NCI-H226 (cell line): ENCODE measurements at regions not wholly inside any gene's neighbourhood (a gene's known extent, or its start where the extent isn't known, plus 50 kb on each side); places are given as distances from the start of the nearest gene placed in this dataset.
"Not testable (repeated sequence)": the region's sequence is repeated elsewhere in the genome, so short reads cannot be mapped to it uniquely, and the experiment has no call there.

ENCODE experiments used
- DNase-seq: peaks from one replicate; pipeline ENCODE4 v3.0.0-alpha.2; 2015

GRCh38 chr10:70991140-70992124 is 103.1 kb upstream of the PCBD1 start:
- DNase-seq: no peak

GRCh38 chr10:70992436-70992835 is 104.1 kb upstream of the PCBD1 start:
- DNase-seq: no peak

GRCh38 chr10:70993051-70993450 is 104.7 kb upstream of the PCBD1 start:
- DNase-seq: no peak

- DNase-seq: no peak
Observed at GRCh38 chr10:70996549-70996948, 108.2 kb upstream of the PCBD1 start.

GRCh38 chr10:70997236-70997635 is 108.9 kb upstream of the PCBD1 start:
- no peak for DNase-seq

- no peak for DNase-seq
Observed at GRCh38 chr10:70998086-70998485, 109.7 kb upstream of the PCBD1 start.

- DNase-seq: no peak
Observed at GRCh38 chr10:71001470-71001869, 113.1 kb upstream of the PCBD1 start.

GRCh38 chr10:71004176-71005075 is 116.1 kb upstream of the PCBD1 start:
- DNase-seq: no peak

- no peak for DNase-seq
Observed at GRCh38 chr10:71005337-71006305, 117.3 kb upstream of the PCBD1 start.

GRCh38 chr10:71006506-71006905 is 118.1 kb upstream of the PCBD1 start:
- DNase-seq: no peak

- no peak for DNase-seq
Observed at GRCh38 chr10:71007516-71007915, 119.2 kb upstream of the PCBD1 start.

- no peak for DNase-seq
Observed at GRCh38 chr10:71008150-71008549, 119.8 kb upstream of the PCBD1 start.

- no peak for DNase-seq
Observed at GRCh38 chr10:71009126-71009525, 120.8 kb upstream of the PCBD1 start.

GRCh38 chr10:71010730-71011129 is 122.4 kb upstream of the PCBD1 start:
- no peak for DNase-seq

GRCh38 chr10:71011141-71011540 is 122.8 kb upstream of the PCBD1 start:
- DNase-seq: no peak

GRCh38 chr10:71014021-71014805 is 125.8 kb upstream of the PCBD1 start:
- DNase-seq: no peak

GRCh38 chr10:71015674-71016073 is 127.3 kb upstream of the PCBD1 start:
- DNase-seq: no peak

GRCh38 chr10:71020061-71020460 is 131.7 kb upstream of the PCBD1 start:
- DNase-seq: not testable (repeated sequence)

- no peak for DNase-seq
Observed at GRCh38 chr10:71021402-71021801, 133.0 kb upstream of the PCBD1 start.

- no peak for DNase-seq
Observed at GRCh38 chr10:71023704-71024283, 135.4 kb upstream of the PCBD1 start.

- no peak for DNase-seq
Observed at GRCh38 chr10:71024490-71024889, 136.1 kb upstream of the PCBD1 start.
